A172 (cell line): ENCODE measurements at regions not wholly inside any gene's neighbourhood (a gene's known extent, or its start where the extent isn't known, plus 50 kb on each side); places are given as distances from the start of the nearest gene placed in this dataset.

ENCODE experiments used
- DNase-seq: peaks from one replicate; pipeline ENCODE4 v3.0.0-alpha.2; 2015; ENCODE audit warnings: low spot score

- no peak for DNase-seq
Observed at GRCh38 chr4:115938764-115939443, 825.5 kb upstream of the NDST4 start.

GRCh38 chr4:115929373-115929772, 816.0 kb upstream of the NDST4 start:
- no peak for DNase-seq

GRCh38 chr4:115927382-115927781, 814.0 kb upstream of the NDST4 start:
- DNase-seq, result no peak

GRCh38 chr4:115923152-115923551, 809.7 kb upstream of the NDST4 start:
- no peak for DNase-seq

GRCh38 chr4:115920637-115921036, 807.2 kb upstream of the NDST4 start:
- no peak for DNase-seq

- no peak for DNase-seq
Observed at GRCh38 chr4:115918149-115918548, 804.7 kb upstream of the NDST4 start.

- no peak for DNase-seq
Observed at GRCh38 chr4:115906428-115906827, 793.0 kb upstream of the NDST4 start.

GRCh38 chr4:115883847-115884246, 770.4 kb upstream of the NDST4 start:
- DNase-seq, result no peak

- no peak for DNase-seq
Observed at GRCh38 chr4:115883231-115883630, 769.8 kb upstream of the NDST4 start.

GRCh38 chr4:115873048-115873447, 759.6 kb upstream of the NDST4 start:
- DNase-seq, result no peak

GRCh38 chr4:115871596-115871995, 758.2 kb upstream of the NDST4 start:
- no peak for DNase-seq

- no peak for DNase-seq
Observed at GRCh38 chr4:115866364-115866896, 753.0 kb upstream of the NDST4 start.

GRCh38 chr4:115865736-115866135, 752.3 kb upstream of the NDST4 start:
- DNase-seq, result no peak

GRCh38 chr4:115852767-115853091, 739.3 kb upstream of the NDST4 start:
- no peak for DNase-seq

- peak; percentile 59 for DNase-seq
Observed at GRCh38 chr4:115851918-115852766, 738.7 kb upstream of the NDST4 start.

- DNase-seq, result no peak
Observed at GRCh38 chr4:115850799-115851509, 737.5 kb upstream of the NDST4 start.

GRCh38 chr4:115844180-115844579, 730.8 kb upstream of the NDST4 start:
- DNase-seq, result peak; percentile 14

GRCh38 chr4:115841871-115842270, 728.5 kb upstream of the NDST4 start:
- DNase-seq, result no peak

GRCh38 chr4:115834441-115834840, 721.0 kb upstream of the NDST4 start:
- DNase-seq, result no peak

- DNase-seq, result no peak
Observed at GRCh38 chr4:115824630-115825029, 711.2 kb upstream of the NDST4 start.

- no peak for DNase-seq
Observed at GRCh38 chr4:115803825-115804224, 690.4 kb upstream of the NDST4 start.

GRCh38 chr4:115790812-115791211, 677.4 kb upstream of the NDST4 start:
- DNase-seq, result no peak
